CD14-positive monocyte (primary cell): ENCODE measurements at regions not wholly inside any gene's neighbourhood (a gene's known extent, or its start where the extent isn't known, plus 50 kb on each side); places are given as distances from the start of the nearest gene placed in this dataset.

Experiments used
- DNase-seq, 3 donors: peaks; one replicate each; pipeline ENCODE4 v3.0.0-alpha.2; 2011 to 2022
- H2AFZ ChIP-seq: 2 replicates; pipeline ENCODE4 v1.6.0; 2012; ENCODE audit warnings: mild to moderate bottlenecking, low read depth, low read length, inconsistent platforms; ENCODE audit not compliant: insufficient read depth, poor library complexity, severe bottlenecking
- H3K27ac ChIP-seq, 2 donors: 1 replicate in 1 of 2; 2 replicates in 1 of 2; pipeline ENCODE4 v1.5.1; 2012 to 2013; ENCODE audit warnings: low read length in 2 of 2, control low read depth in 1 of 2, inconsistent platforms in 1 of 2, low read depth in 1 of 2, mild to moderate bottlenecking in 1 of 2
- H3K27me3 ChIP-seq, 2 donors: one replicate each; pipeline versions ENCODE4 v1.6.0 to v1.6.1; 2011 to 2013; ENCODE audit warnings: low read length in 2 of 2; ENCODE audit not compliant: control insufficient read depth in 2 of 2, insufficient read depth in 2 of 2
- H3K36me3 ChIP-seq, 2 donors: replicated peaks in 1 of 2; 1 replicate in 1 of 2; 2 replicates in 1 of 2; pipeline versions ENCODE4 v1.5.1 to v1.6.1; 2012 to 2013; ENCODE audit warnings: low read length in 2 of 2, control low read depth in 1 of 2, inconsistent platforms in 1 of 2, mild to moderate bottlenecking in 1 of 2; ENCODE audit not compliant: insufficient read depth in 2 of 2, control insufficient read depth in 1 of 2
- H3K4me1 ChIP-seq, 2 donors: 1 replicate in 1 of 2; 2 replicates in 1 of 2; pipeline versions ENCODE4 v1.5.1 to v1.6.1; 2012 to 2013; ENCODE audit warnings: low read length in 2 of 2, control low read depth in 1 of 2, inconsistent platforms in 1 of 2, mild to moderate bottlenecking in 1 of 2, moderate library complexity in 1 of 2; ENCODE audit not compliant: insufficient read depth in 2 of 2, control insufficient read depth in 1 of 2
- H3K4me2 ChIP-seq: replicated peaks from 2 replicates; pipeline ENCODE3; 2012; ENCODE audit warnings: low read length, moderate library complexity, mild to moderate bottlenecking; ENCODE audit not compliant: poor library complexity, severe bottlenecking; ENCODE audit errors: extremely low read depth
- H3K4me3 ChIP-seq, 3 experiments: fragments of 200-600 bp in 1 of 3; sonication (generic) in 1 of 3; replicated peaks in 1 of 3; 1 replicate in 2 of 3; 2 replicates in 1 of 3; pipeline ENCODE4 v1.5.1; 2011 to 2013; ENCODE audit warnings: low read length in 3 of 3, mild to moderate bottlenecking in 3 of 3, control low read depth in 2 of 3, low read depth in 2 of 3, inconsistent platforms in 1 of 3, moderate library complexity in 1 of 3
- H3K79me2 ChIP-seq: 2 replicates; pipeline ENCODE4 v1.6.0; 2012; ENCODE audit warnings: mild to moderate bottlenecking, control low read depth, inconsistent platforms, low read length, moderate library complexity; ENCODE audit not compliant: insufficient read depth
- H3K9ac ChIP-seq: 2 replicates; pipeline ENCODE4 v1.6.0; 2017; ENCODE audit warnings: low read length, mild to moderate bottlenecking; ENCODE audit not compliant: insufficient read depth, poor library complexity, severe bottlenecking
- H3K9me3 ChIP-seq, 2 donors: replicated peaks in 1 of 2; 1 replicate in 1 of 2; 2 replicates in 1 of 2; pipeline versions ENCODE4 v1.5.1 to v1.6.1; 2012 to 2013; ENCODE audit warnings: low read length in 2 of 2, control low read depth in 1 of 2; ENCODE audit not compliant: control insufficient read depth in 1 of 2, insufficient read depth in 1 of 2
- H4K20me1 ChIP-seq: 2 replicates; pipeline ENCODE4 v1.6.0; 2012; ENCODE audit warnings: mild to moderate bottlenecking, low read length, control low read depth, moderate library complexity; ENCODE audit not compliant: insufficient read depth
- H3K27ac Mint-ChIP-seq, 7 donors: one replicate each; pipeline ENCODE4 v1.8.0; 2020; ENCODE audit warnings: mild to moderate bottlenecking in 7 of 7, mixed read lengths in 7 of 7, moderate library complexity in 6 of 7, inconsistent platforms in 2 of 7
- H3K27me3 Mint-ChIP-seq, 3 donors: one replicate each; pipeline ENCODE4 v1.8.0; 2021 to 2022; ENCODE audit warnings: low read depth in 3 of 3, mild to moderate bottlenecking in 3 of 3, mixed read lengths in 3 of 3, moderate library complexity in 3 of 3, inconsistent platforms in 1 of 3
- H3K36me3 Mint-ChIP-seq, 2 donors: one replicate each; pipeline ENCODE4 v1.8.0; 2020; ENCODE audit warnings: mixed read lengths in 2 of 2, inconsistent platforms in 1 of 2, mild to moderate bottlenecking in 1 of 2
- H3K4me1 Mint-ChIP-seq: one replicate; pipeline ENCODE4 v1.8.0; 2020; ENCODE audit warnings: mild to moderate bottlenecking, mixed read lengths
- H3K4me3 Mint-ChIP-seq, 2 donors: one replicate each; pipeline ENCODE4 v1.8.0; 2020; ENCODE audit warnings: mild to moderate bottlenecking in 2 of 2, mixed read lengths in 2 of 2, moderate library complexity in 1 of 2
- H3K9me3 Mint-ChIP-seq, 7 donors: one replicate each; pipeline ENCODE4 v1.8.0; 2020 to 2022; ENCODE audit warnings: mixed read lengths in 7 of 7, mild to moderate bottlenecking in 6 of 7, moderate library complexity in 6 of 7, inconsistent platforms in 2 of 7
- CTCF ChIP-seq: fragments of 200-600 bp; IDR thresholded peaks from one replicate; pipeline ENCODE4 v1.8.0; 2022; ENCODE audit warnings: antibody characterized with exemption, mild to moderate bottlenecking
- WGBS: methylation state at CpG from one replicate; pipeline ENCODE4 v1.1.5; 2013; ENCODE audit warnings: missing lambda C conversion rate; ENCODE audit not compliant: insufficient coverage; 5-methylcytosine and 5-hydroxymethylcytosine counted together
- intact Hi-C, 2 donors: fragments of 100-400 bp; cut with micrococcal nuclease; formaldehyde crosslinking; loops; one replicate each; pipeline versions ENCODE4 v1.15.0 to v1.15.1; 2023

GRCh38 chr18:28904789-28905364, 727.9 kb upstream of the CDH2 start:
- Histone ChIP-seq H3K4me3 (no peak overlapping the region), H3K79me2 (no peaks in the 10 kb centered on the region), H2AFZ (no peak overlapping the region), H3K4me1 (no peaks in the 10 kb centered on the region), H3K27me3 (no peaks in the 10 kb centered on the region), H3K27ac (no peak overlapping the region), H3K4me2 (no peak overlapping the region), H3K9ac (no peak overlapping the region), H3K36me3 (no peaks in the 10 kb centered on the region), H4K20me1 (no peaks in the 10 kb centered on the region), H3K9me3 (peaks cover 0 to 5% of the 10 kb centered on the region in 2 donors)
- H3K4me3 Mint-ChIP-seq, result no peak overlapping the region
- no peak for DNase-seq
- H3K9me3 Mint-ChIP-seq, result peaks cover 6 to 17% (median 11%) of the 10 kb centered on the region in 7 donors
- H3K27me3 Mint-ChIP-seq, result no peaks in the 10 kb centered on the region
- no peak for TF ChIP-seq CTCF
- intact Hi-C loops, result no loop called here
- no peaks in the 10 kb centered on the region for H3K4me1 Mint-ChIP-seq
- no peak overlapping the region for H3K27ac Mint-ChIP-seq
- no peaks in the 10 kb centered on the region for H3K36me3 Mint-ChIP-seq
- 67% methylated on average over 1 of the region's 1 CpG for WGBS

- H3K9ac ChIP-seq, result no peak overlapping the region
- no peaks in the 10 kb centered on the region for H3K79me2 ChIP-seq
- H3K27me3 ChIP-seq, result no peaks in the 10 kb centered on the region
- no peaks in the 10 kb centered on the region for H3K36me3 ChIP-seq
- H2AFZ ChIP-seq, result no peak overlapping the region
- H4K20me1 ChIP-seq, result no peaks in the 10 kb centered on the region
- Mint-ChIP-seq H3K9me3 (peaks cover 6 to 17% (median 11%) of the 10 kb centered on the region in 7 donors), H3K27me3 (peaks cover 0 to 2% (median 0%) of the 10 kb centered on the region in 3 donors), H3K4me1 (no peaks in the 10 kb centered on the region), H3K4me3 (no peak overlapping the region), H3K36me3 (no peaks in the 10 kb centered on the region), H3K27ac (no peak overlapping the region)
- H3K4me3 ChIP-seq, result no peak overlapping the region
- no peak for DNase-seq
- TF ChIP-seq CTCF, result no peak
- H3K27ac ChIP-seq, result no peak overlapping the region
- H3K9me3 ChIP-seq, result peaks cover 0 to 5% of the 10 kb centered on the region in 2 donors
- no peak overlapping the region for H3K4me2 ChIP-seq
- no peaks in the 10 kb centered on the region for H3K4me1 ChIP-seq
- no CpG with 5 or more reads among the region's 1 CpG for WGBS
- intact Hi-C loops, result no loop called here
Observed at GRCh38 chr18:28903306-28903705, 726.4 kb upstream of the CDH2 start.
